IPS-20b (cell line): ENCODE measurements at regions not wholly inside any gene's neighbourhood (a gene's known extent, or its start where the extent isn't known, plus 50 kb on each side); places are given as distances from the start of the nearest gene placed in this dataset.
"Not testable (repeated sequence)": the region's sequence is repeated elsewhere in the genome, so short reads cannot be mapped to it uniquely, and the experiment has no call there.

Experiments used
- H3K27ac ChIP-seq: one replicate; pipeline ENCODE4 v1.5.1; 2013; ENCODE audit warnings: low read length
- H3K27me3 ChIP-seq: 2 replicates; pipeline ENCODE4 v1.6.1; 2013; ENCODE audit warnings: mild to moderate bottlenecking, low read length, inconsistent platforms; ENCODE audit not compliant: insufficient read depth
- H3K36me3 ChIP-seq: 2 replicates; pipeline ENCODE4 v1.6.1; 2013; ENCODE audit warnings: low read depth, mild to moderate bottlenecking, inconsistent platforms, low read length, moderate library complexity; ENCODE audit not compliant: insufficient read depth
- H3K4me1 ChIP-seq: 2 replicates; pipeline ENCODE4 v1.6.1; 2013; ENCODE audit warnings: mild to moderate bottlenecking, control low read depth, inconsistent platforms, low read length, moderate library complexity; ENCODE audit not compliant: insufficient read depth
- H3K4me3 ChIP-seq: 2 replicates; pipeline ENCODE4 v1.5.1; 2013; ENCODE audit warnings: mild to moderate bottlenecking, low read length, inconsistent platforms
- H3K9ac ChIP-seq: 2 replicates; pipeline ENCODE4 v1.6.1; 2013; ENCODE audit warnings: low read depth, mild to moderate bottlenecking, inconsistent platforms, low read length, moderate library complexity
- H3K9me3 ChIP-seq: 2 replicates; pipeline ENCODE4 v1.6.1; 2013; ENCODE audit warnings: mild to moderate bottlenecking, low read depth, low read length, inconsistent platforms; ENCODE audit not compliant: insufficient read depth

GRCh38 chr6:67933278-67933677 lies 701.8 kb upstream of the ADGRB3 start:
- Histone ChIP-seq H3K27me3 (no peaks in the 10 kb centered on the region), H3K36me3 (no peaks in the 10 kb centered on the region), H3K4me1 (no peaks in the 10 kb centered on the region), H3K27ac (no peak overlapping the region), H3K9ac (no peak overlapping the region), H3K9me3 (no peaks in the 10 kb centered on the region), H3K4me3 (no peak overlapping the region)

- H3K4me3 ChIP-seq, H3K27ac ChIP-seq, H3K4me1 ChIP-seq, H3K36me3 ChIP-seq, H3K9ac ChIP-seq, H3K9me3 ChIP-seq, H3K27me3 ChIP-seq: not testable (repeated sequence)
These were observed 712.5 kb upstream of the ADGRB3 start for GRCh38 chr6:67922588-67922987.

- not testable (repeated sequence) for H3K27ac ChIP-seq, H3K36me3 ChIP-seq, H3K9me3 ChIP-seq, H3K4me3 ChIP-seq, H3K27me3 ChIP-seq, H3K4me1 ChIP-seq, H3K9ac ChIP-seq
These were observed 715.0 kb upstream of the ADGRB3 start for GRCh38 chr6:67920040-67920439.

- no peaks in the 10 kb centered on the region for H3K4me1 ChIP-seq
- no peaks in the 10 kb centered on the region for H3K36me3 ChIP-seq
- H3K4me3 ChIP-seq, result no peak overlapping the region
- H3K9me3 ChIP-seq, result no peaks in the 10 kb centered on the region
- no peak overlapping the region for H3K9ac ChIP-seq
- no peaks in the 10 kb centered on the region for H3K27me3 ChIP-seq
- no peak overlapping the region for H3K27ac ChIP-seq
These were observed 718.7 kb upstream of the ADGRB3 start for GRCh38 chr6:67916399-67916798.

GRCh38 chr6:67914419-67914818 lies 720.7 kb upstream of the ADGRB3 start:
- no peak overlapping the region for H3K27ac ChIP-seq
- no peaks in the 10 kb centered on the region for H3K36me3 ChIP-seq
- no peak overlapping the region for H3K4me3 ChIP-seq
- H3K9me3 ChIP-seq, result no peaks in the 10 kb centered on the region
- no peaks in the 10 kb centered on the region for H3K4me1 ChIP-seq
- H3K27me3 ChIP-seq, result no peaks in the 10 kb centered on the region
- no peak overlapping the region for H3K9ac ChIP-seq

GRCh38 chr6:67909354-67909753 lies 725.7 kb upstream of the ADGRB3 start:
- Histone ChIP-seq H3K36me3 (no peaks in the 10 kb centered on the region), H3K4me3 (no peak overlapping the region), H3K27ac (no peak overlapping the region), H3K27me3 (no peaks in the 10 kb centered on the region), H3K9me3 (no peaks in the 10 kb centered on the region; the same call in 1 of the 2 replicates), H3K4me1 (no peaks in the 10 kb centered on the region), H3K9ac (no peak overlapping the region)

- Histone ChIP-seq H3K36me3 (no peaks in the 10 kb centered on the region), H3K4me1 (no peaks in the 10 kb centered on the region), H3K27me3 (no peaks in the 10 kb centered on the region), H3K9me3 (no peaks in the 10 kb centered on the region; the same call in 1 of the 2 replicates), H3K27ac (no peak overlapping the region), H3K4me3 (no peak overlapping the region), H3K9ac (no peak overlapping the region)
These were observed 726.7 kb upstream of the ADGRB3 start for GRCh38 chr6:67908379-67908778.

GRCh38 chr6:67904735-67905134 lies 730.3 kb upstream of the ADGRB3 start:
- H3K9ac ChIP-seq, H3K27me3 ChIP-seq, H3K27ac ChIP-seq, H3K9me3 ChIP-seq, H3K4me1 ChIP-seq, H3K36me3 ChIP-seq, H3K4me3 ChIP-seq: not testable (repeated sequence)

- Histone ChIP-seq H3K9me3 (no peaks in the 10 kb centered on the region), H3K27ac (no peak overlapping the region), H3K9ac (no peak overlapping the region), H3K27me3 (no peaks in the 10 kb centered on the region), H3K4me1 (no peaks in the 10 kb centered on the region), H3K36me3 (no peaks in the 10 kb centered on the region), H3K4me3 (no peak overlapping the region)
These were observed 736.2 kb upstream of the ADGRB3 start for GRCh38 chr6:67898875-67899274.

- Histone ChIP-seq H3K27me3 (no peaks in the 10 kb centered on the region), H3K9me3 (no peaks in the 10 kb centered on the region), H3K36me3 (no peaks in the 10 kb centered on the region), H3K4me3 (no peak overlapping the region), H3K9ac (no peak overlapping the region), H3K4me1 (no peaks in the 10 kb centered on the region), H3K27ac (no peak overlapping the region)
These were observed 737.0 kb upstream of the ADGRB3 start for GRCh38 chr6:67897998-67898607.

GRCh38 chr6:67896476-67896875 lies 738.6 kb upstream of the ADGRB3 start:
- H3K27me3 ChIP-seq, result no peaks in the 10 kb centered on the region
- no peaks in the 10 kb centered on the region for H3K9me3 ChIP-seq
- H3K9ac ChIP-seq, result no peak overlapping the region
- no peak overlapping the region for H3K4me3 ChIP-seq
- H3K36me3 ChIP-seq, result no peaks in the 10 kb centered on the region
- no peak overlapping the region for H3K27ac ChIP-seq
- no peaks in the 10 kb centered on the region for H3K4me1 ChIP-seq

- no peaks in the 10 kb centered on the region; the same call in 1 of the 2 replicates for H3K9me3 ChIP-seq
- H3K27me3 ChIP-seq, result no peaks in the 10 kb centered on the region
- no peaks in the 10 kb centered on the region for H3K36me3 ChIP-seq
- no peak overlapping the region for H3K27ac ChIP-seq
- no peak overlapping the region for H3K9ac ChIP-seq
- H3K4me1 ChIP-seq, result peaks cover 4% of the 10 kb centered on the region; the same call in 1 of the 2 replicates
- H3K4me3 ChIP-seq, result no peak overlapping the region
These were observed 745.4 kb upstream of the ADGRB3 start for GRCh38 chr6:67889682-67889995.
